ENCODE measurements at regions not wholly inside any gene's neighbourhood (a gene's known extent, or its start where the extent isn't known, plus 50 kb on each side); places are given as distances from the start of the nearest gene placed in this dataset.

GRCh38 chr2:79453918-79454317 lies 58.9 kb upstream of the CTNNA2 start:
- DNase-seq (ENCODE audit: low read depth, low spot score): no peak
- H3K27ac ChIP-seq: no peak overlapping the region

GRCh38 chr2:79452651-79453050 lies 60.2 kb upstream of the CTNNA2 start:
- H3K27ac ChIP-seq: no peak overlapping the region
- DNase-seq (ENCODE audit: low read depth, low spot score): no peak

- DNase-seq (ENCODE audit: low read depth, low spot score): no peak
- H3K27ac ChIP-seq: no peak overlapping the region
Measured at GRCh38 chr2:79447463-79447862, 65.4 kb upstream of the CTNNA2 start.

GRCh38 chr2:79446313-79446712 lies 66.5 kb upstream of the CTNNA2 start:
- DNase-seq (ENCODE audit: low read depth, low spot score): no peak
- no peak overlapping the region for H3K27ac ChIP-seq

- no peak overlapping the region for H3K27ac ChIP-seq
- DNase-seq (ENCODE audit: low read depth, low spot score): peak; percentile 5
Measured at GRCh38 chr2:79437433-79438267, 75.2 kb upstream of the CTNNA2 start.

- DNase-seq (ENCODE audit: low read depth, low spot score): no peak
- no peak overlapping the region for H3K27ac ChIP-seq
Measured at GRCh38 chr2:79434362-79434761, 78.5 kb upstream of the CTNNA2 start.

GRCh38 chr2:79432731-79433146 lies 80.1 kb upstream of the CTNNA2 start:
- DNase-seq (ENCODE audit: low read depth, low spot score): no peak
- H3K27ac ChIP-seq: no peak overlapping the region

GRCh38 chr2:79428745-79429144 lies 84.1 kb upstream of the CTNNA2 start:
- DNase-seq (ENCODE audit: low read depth, low spot score): no peak
- H3K27ac ChIP-seq: no peak overlapping the region

- no peak for DNase-seq (ENCODE audit: low read depth, low spot score)
- H3K27ac ChIP-seq: no peak overlapping the region
Measured at GRCh38 chr2:79414690-79415089, 98.2 kb upstream of the CTNNA2 start.

- no peak for DNase-seq (ENCODE audit: low read depth, low spot score)
Measured at GRCh38 chr2:79394485-79394859, 118.4 kb upstream of the CTNNA2 start.

GRCh38 chr2:79393806-79394484 lies 118.9 kb upstream of the CTNNA2 start:
- H3K27ac ChIP-seq: no peak overlapping the region
- DNase-seq (ENCODE audit: low read depth, low spot score): no peak

More at GRCh38 chr2:79394485-79394859, 118.4 kb upstream of the CTNNA2 start:
- H3K27ac ChIP-seq: no peak overlapping the region

- no peak for DNase-seq (ENCODE audit: low read depth, low spot score)
- H3K27ac ChIP-seq: no peak overlapping the region
Measured at GRCh38 chr2:79393107-79393685, 119.7 kb upstream of the CTNNA2 start.

GRCh38 chr2:79389481-79389880 lies 123.4 kb upstream of the CTNNA2 start:
- no peak for DNase-seq (ENCODE audit: low read depth, low spot score)
- H3K27ac ChIP-seq: no peak overlapping the region

- no peak overlapping the region for H3K27ac ChIP-seq
- no peak for DNase-seq (ENCODE audit: low read depth, low spot score)
Measured at GRCh38 chr2:79388024-79388423, 124.8 kb upstream of the CTNNA2 start.

GRCh38 chr2:79387431-79387830 lies 125.4 kb upstream of the CTNNA2 start:
- no peak for DNase-seq (ENCODE audit: low read depth, low spot score)

GRCh38 chr2:79383681-79384080 lies 129.2 kb upstream of the CTNNA2 start:
- DNase-seq (ENCODE audit: low read depth, low spot score): no peak
- H3K27ac ChIP-seq: no peak overlapping the region

More at GRCh38 chr2:79387431-79387830, 125.4 kb upstream of the CTNNA2 start:
- no peak overlapping the region for H3K27ac ChIP-seq

GRCh38 chr2:79375817-79376216 lies 137.0 kb upstream of the CTNNA2 start:
- no peak overlapping the region for H3K27ac ChIP-seq
- DNase-seq (ENCODE audit: low read depth, low spot score): no peak

- no peak overlapping the region for H3K27ac ChIP-seq
- no peak for DNase-seq (ENCODE audit: low read depth, low spot score)
Measured at GRCh38 chr2:79373358-79374130, 139.3 kb upstream of the CTNNA2 start.

GRCh38 chr2:79370976-79371538 lies 141.8 kb upstream of the CTNNA2 start:
- no peak overlapping the region for H3K27ac ChIP-seq
- no peak for DNase-seq (ENCODE audit: low read depth, low spot score)

- H3K27ac ChIP-seq: no peak overlapping the region
- no peak for DNase-seq (ENCODE audit: low read depth, low spot score)
Measured at GRCh38 chr2:79369127-79369526, 143.7 kb upstream of the CTNNA2 start.

All from epithelial cell of prostate (primary cell).